BLaER1 treated with 17β-estradiol and CSF1 and Interleukin-3, amounts not matched to agents 10 nM and 100 nM (cell line): ENCODE measurements at regions not wholly inside any gene's neighbourhood (a gene's known extent, or its start where the extent isn't known, plus 50 kb on each side); places are given as distances from the start of the nearest gene placed in this dataset.

ENCODE experiments used
- H3K27ac ChIP-seq, 11 experiments: shearing (Covaris generic); formaldehyde crosslinking; 2 replicates each; pipeline ENCODE4 v1.8.1; 2022
- H3K27me3 ChIP-seq, 11 experiments: shearing (Covaris generic); formaldehyde crosslinking; 2 replicates each; pipeline ENCODE4 v1.8.1; 2022
- H3K36me3 ChIP-seq, 11 experiments: shearing (Covaris generic); formaldehyde crosslinking; 2 replicates each; pipeline ENCODE4 v1.8.1; 2022
- H3K4me1 ChIP-seq, 10 experiments: shearing (Covaris generic); formaldehyde crosslinking; 2 replicates each; pipeline ENCODE4 v1.8.1; 2022
- H3K4me2 ChIP-seq, 11 experiments: shearing (Covaris generic); formaldehyde crosslinking; 2 replicates each; pipeline ENCODE4 v1.8.1; 2022
- H3K4me3 ChIP-seq, 10 experiments: shearing (Covaris generic); formaldehyde crosslinking; 2 replicates each; pipeline ENCODE4 v1.8.1; 2022
- H3K9ac ChIP-seq, 11 experiments: shearing (Covaris generic); formaldehyde crosslinking; 2 replicates each; pipeline ENCODE4 v1.8.1; 2022
- H3K9me3 ChIP-seq, 11 experiments: shearing (Covaris generic); formaldehyde crosslinking; replicated peaks in 1 of 11; 2 replicates each; pipeline ENCODE4 v1.8.1; 2022
- H4K20me1 ChIP-seq, 11 experiments: shearing (Covaris generic); formaldehyde crosslinking; 2 replicates each; pipeline ENCODE4 v1.8.1; 2022
- Cebpa-rat ChIP-seq, 11 experiments: shearing (Covaris generic); IDR thresholded peaks; 2 replicates each; pipeline ENCODE4 v1.8.1; 2022

GRCh38 chr4:125392694-125393093 is 77.9 kb downstream of the FAT4 start:
- H3K27me3 ChIP-seq, result no peaks in the 10 kb centered on the region
- H3K4me3 ChIP-seq, result no peak overlapping the region
- no peaks in the 10 kb centered on the region for H3K9me3 ChIP-seq
- no peak overlapping the region for H3K27ac ChIP-seq
- no peaks in the 10 kb centered on the region for H3K4me1 ChIP-seq
- H3K9ac ChIP-seq, result no peak overlapping the region
- no peak overlapping the region for H3K4me2 ChIP-seq
- no peak for TF ChIP-seq Cebpa-rat (IDR thresholded peaks at IDR 0.05)
- no peaks in the 10 kb centered on the region for H4K20me1 ChIP-seq
- no peaks in the 10 kb centered on the region for H3K36me3 ChIP-seq

DNA sequence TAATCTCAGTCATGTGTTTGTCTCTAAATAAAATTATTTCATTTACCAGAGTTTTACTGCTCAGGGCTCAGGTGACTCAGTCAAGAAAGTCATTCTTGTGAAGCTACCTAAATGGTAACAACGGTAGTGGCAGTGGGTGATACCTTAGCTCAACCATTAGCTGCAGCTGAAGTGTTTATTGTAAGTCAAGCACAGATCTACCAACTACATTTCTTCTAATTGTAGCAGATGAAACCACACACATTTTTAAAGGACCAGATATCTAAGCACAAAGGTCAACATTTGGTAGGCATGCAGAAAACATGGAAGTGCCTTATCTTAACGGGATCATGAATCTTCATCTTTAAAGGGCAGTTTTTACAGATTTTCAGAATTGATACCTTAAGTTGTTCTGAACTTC is 79.1 kb downstream of the FAT4 start:
- Histone ChIP-seq H3K4me1 (no peaks in the 10 kb centered on the region), H3K4me2 (no peak overlapping the region), H3K4me3 (no peak overlapping the region), H4K20me1 (no peaks in the 10 kb centered on the region), H3K27ac (no peak overlapping the region), H3K36me3 (no peaks in the 10 kb centered on the region), H3K9ac (no peak overlapping the region), H3K27me3 (no peaks in the 10 kb centered on the region), H3K9me3 (no peaks in the 10 kb centered on the region)
- TF ChIP-seq Cebpa-rat (IDR thresholded peaks at IDR 0.05), result no peak

DNA sequence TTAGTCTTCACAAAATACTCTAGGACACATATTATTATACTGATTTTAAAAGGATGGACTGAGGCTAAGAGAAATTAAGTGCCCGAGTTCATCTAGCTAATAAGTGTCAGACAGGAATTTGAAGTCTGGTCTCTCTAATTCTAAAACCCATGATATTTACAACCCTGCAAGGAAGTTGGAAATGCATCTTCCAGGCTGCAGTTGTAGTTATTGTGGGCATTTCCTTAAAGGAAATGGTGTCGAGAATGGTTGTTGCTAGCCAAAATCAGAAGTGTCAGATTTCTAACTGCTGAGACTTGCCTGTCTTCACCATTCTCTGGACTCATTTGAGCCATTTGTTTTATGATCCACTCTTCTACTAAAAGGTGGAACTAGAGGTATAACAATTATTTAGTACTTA is 82.5 kb downstream of the FAT4 start:
- Histone ChIP-seq H3K27ac (no peak overlapping the region), H4K20me1 (no peaks in the 10 kb centered on the region), H3K4me2 (no peak overlapping the region), H3K27me3 (no peaks in the 10 kb centered on the region), H3K9me3 (no peaks in the 10 kb centered on the region), H3K4me1 (no peaks in the 10 kb centered on the region), H3K9ac (no peak overlapping the region), H3K36me3 (no peaks in the 10 kb centered on the region), H3K4me3 (no peak overlapping the region)
- TF ChIP-seq Cebpa-rat (IDR thresholded peaks at IDR 0.05), result no peak

GRCh38 chr4:125398263-125399002 is 83.7 kb downstream of the FAT4 start:
- Histone ChIP-seq H3K4me2 (no peak overlapping the region), H3K9me3 (no peaks in the 10 kb centered on the region), H3K27me3 (no peaks in the 10 kb centered on the region), H3K4me3 (no peak overlapping the region), H4K20me1 (no peaks in the 10 kb centered on the region), H3K9ac (no peak overlapping the region), H3K4me1 (no peaks in the 10 kb centered on the region), H3K27ac (no peak overlapping the region), H3K36me3 (no peaks in the 10 kb centered on the region)
- no peak for TF ChIP-seq Cebpa-rat (IDR thresholded peaks at IDR 0.05)

DNA sequence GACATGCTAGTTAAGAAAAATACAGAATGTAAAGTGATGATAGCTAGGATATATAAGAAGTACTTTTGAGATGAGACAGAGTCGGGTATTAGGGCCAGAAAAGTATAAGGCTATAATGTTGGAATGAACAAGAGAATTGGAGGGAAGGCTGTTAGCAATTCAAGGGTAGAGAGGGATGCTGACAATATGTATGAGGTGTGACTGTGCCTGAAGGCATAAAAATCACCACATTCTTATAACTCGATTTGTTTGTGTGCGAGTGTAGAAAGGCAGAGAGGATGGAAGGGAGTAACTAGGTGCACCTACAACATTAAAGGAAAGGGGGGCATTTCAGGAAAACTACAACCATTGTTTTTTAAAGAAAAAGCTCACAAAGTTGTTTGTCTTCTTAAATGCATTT is 86.0 kb downstream of the FAT4 start:
- TF ChIP-seq Cebpa-rat (IDR thresholded peaks at IDR 0.05), result no peak
- Histone ChIP-seq H3K4me1 (no peaks in the 10 kb centered on the region), H3K36me3 (no peaks in the 10 kb centered on the region), H3K4me3 (no peak overlapping the region), H3K4me2 (no peak overlapping the region), H3K9ac (no peak overlapping the region), H3K27ac (no peak overlapping the region), H3K9me3 (no peaks in the 10 kb centered on the region), H4K20me1 (no peaks in the 10 kb centered on the region), H3K27me3 (no peaks in the 10 kb centered on the region)

- no peak for TF ChIP-seq Cebpa-rat (IDR thresholded peaks at IDR 0.05)
- no peaks in the 10 kb centered on the region for H3K9me3 ChIP-seq
- no peaks in the 10 kb centered on the region for H3K36me3 ChIP-seq
- no peak overlapping the region for H3K4me3 ChIP-seq
- H3K4me1 ChIP-seq, result no peaks in the 10 kb centered on the region
- H4K20me1 ChIP-seq, result no peaks in the 10 kb centered on the region
- H3K9ac ChIP-seq, result no peak overlapping the region
- no peaks in the 10 kb centered on the region for H3K27me3 ChIP-seq
- no peak overlapping the region for H3K27ac ChIP-seq
- H3K4me2 ChIP-seq, result no peak overlapping the region
These were observed 87.0 kb downstream of the FAT4 start for GRCh38 chr4:125401784-125402183.

GRCh38 chr4:125420526-125420925 is 105.8 kb downstream of the FAT4 start:
- no peaks in the 10 kb centered on the region for H3K4me1 ChIP-seq
- no peak overlapping the region for H3K9ac ChIP-seq
- H3K4me3 ChIP-seq, result no peak overlapping the region
- peaks cover 0 to 26% (median 14%) of the 10 kb centered on the region in 11 experiments; a peak in 16 of 22 replicates for H3K9me3 ChIP-seq
- no peak overlapping the region for H3K27ac ChIP-seq
- no peak overlapping the region for H3K4me2 ChIP-seq
- H3K36me3 ChIP-seq, result no peaks in the 10 kb centered on the region
- no peak for TF ChIP-seq Cebpa-rat (IDR thresholded peaks at IDR 0.05)
- no peaks in the 10 kb centered on the region for H4K20me1 ChIP-seq
- H3K27me3 ChIP-seq, result no peaks in the 10 kb centered on the region

DNA sequence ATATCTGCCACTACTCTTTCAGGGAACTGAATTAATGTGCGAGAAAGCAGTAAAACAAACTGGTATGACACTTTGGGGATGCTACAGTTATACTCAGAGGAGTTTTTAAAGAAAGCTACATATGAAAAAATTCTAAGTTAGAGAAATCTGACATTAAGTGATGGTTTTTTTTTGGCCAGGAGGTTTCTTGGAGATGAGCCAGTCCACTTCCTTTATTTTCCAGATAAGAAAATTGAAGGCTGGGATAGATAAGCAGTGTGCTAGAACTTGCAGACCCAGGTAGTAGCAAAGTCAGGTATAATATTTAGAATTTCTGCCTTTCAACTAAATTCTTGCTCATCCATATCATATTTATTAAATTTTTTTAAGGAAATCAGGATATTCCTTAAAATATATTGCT is 106.8 kb downstream of the FAT4 start:
- TF ChIP-seq Cebpa-rat (IDR thresholded peaks at IDR 0.05), result no peak
- H3K9ac ChIP-seq, result no peak overlapping the region
- H3K27me3 ChIP-seq, result no peaks in the 10 kb centered on the region
- H3K9me3 ChIP-seq, result peaks cover 0 to 26% (median 14%) of the 10 kb centered on the region in 11 experiments; a peak in 16 of 22 replicates
- H4K20me1 ChIP-seq, result no peaks in the 10 kb centered on the region
- no peak overlapping the region for H3K4me2 ChIP-seq
- H3K4me1 ChIP-seq, result no peaks in the 10 kb centered on the region
- H3K36me3 ChIP-seq, result no peaks in the 10 kb centered on the region
- H3K27ac ChIP-seq, result no peak overlapping the region
- H3K4me3 ChIP-seq, result no peak overlapping the region

DNA sequence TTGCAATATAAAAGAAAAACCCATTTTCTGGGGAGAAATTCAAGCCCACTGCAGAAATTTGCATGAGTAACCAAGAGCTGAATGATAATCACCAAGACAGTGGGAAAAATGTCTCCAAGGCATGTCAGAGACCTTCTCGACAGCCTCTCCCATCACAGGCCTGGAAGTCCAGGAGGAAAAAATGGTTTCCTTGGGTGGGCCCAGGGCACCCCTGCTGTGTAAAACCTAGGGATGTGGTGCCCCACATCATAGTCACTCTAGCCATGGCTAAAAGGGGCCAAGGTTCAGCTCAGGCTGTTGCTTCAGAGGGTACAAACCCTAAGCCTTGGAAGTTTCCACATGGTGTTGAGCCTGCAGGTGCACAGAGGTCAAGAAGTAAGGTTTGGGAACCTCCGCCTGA is 108.4 kb downstream of the FAT4 start:
- no peaks in the 10 kb centered on the region for H3K36me3 ChIP-seq

GRCh38 chr4:125428832-125429231 is 114.1 kb downstream of the FAT4 start:
- H3K9me3 ChIP-seq, result peaks cover 0 to 10% (median 4%) of the 10 kb centered on the region in 11 experiments; a peak in 7 of 22 replicates
- H3K27me3 ChIP-seq, result no peaks in the 10 kb centered on the region
- H3K4me3 ChIP-seq, result no peak overlapping the region
- no peak for TF ChIP-seq Cebpa-rat (IDR thresholded peaks at IDR 0.05)
- H3K4me2 ChIP-seq, result no peak overlapping the region
- no peaks in the 10 kb centered on the region for H4K20me1 ChIP-seq
- H3K27ac ChIP-seq, result no peak overlapping the region
- peaks cover 0 to 7% (median 0%) of the 10 kb centered on the region in 10 experiments; a peak in 4 of 20 replicates for H3K4me1 ChIP-seq
- H3K9ac ChIP-seq, result no peak overlapping the region
- H3K36me3 ChIP-seq, result no peaks in the 10 kb centered on the region

More for the DNA sequence above, 108.4 kb downstream of the FAT4 start:
- Histone ChIP-seq H3K4me1 (no peaks in the 10 kb centered on the region), H3K4me2 (no peak overlapping the region), H3K27me3 (no peaks in the 10 kb centered on the region), H3K27ac (no peak overlapping the region), H3K9me3 (peaks cover 0 to 26% (median 14%) of the 10 kb centered on the region in 11 experiments; a peak in 16 of 22 replicates), H3K4me3 (no peak overlapping the region), H3K9ac (no peak overlapping the region), H4K20me1 (no peaks in the 10 kb centered on the region)
- TF ChIP-seq Cebpa-rat (IDR thresholded peaks at IDR 0.05), result no peak
